HCT116 (cell line): ENCODE measurements at regions not wholly inside any gene's neighbourhood (a gene's known extent, or its start where the extent isn't known, plus 50 kb on each side); places are given as distances from the start of the nearest gene placed in this dataset.

Experiments
- CEBPB ChIP-seq: IDR thresholded peaks from 2 replicates; pipeline ENCODE4 v1.6.1; 2012; ENCODE audit warnings: low read depth
- CTCF ChIP-seq, 3 experiments: fragments of 200-600 bp in 1 of 3; sonication (generic) in 1 of 3; IDR thresholded peaks in 2 of 3; conservative IDR thresholded peaks in 1 of 3; 2 replicates each; pipeline ENCODE4 v1.5.1; 2012 to 2017; ENCODE audit warnings: low read depth in 2 of 3, low read length in 2 of 3, antibody characterized with exemption in 1 of 3, borderline replicate concordance in 1 of 3, control low read depth in 1 of 3, mild to moderate bottlenecking in 1 of 3, mixed read lengths in 1 of 3, mixed run types in 1 of 3, moderate library complexity in 1 of 3; ENCODE audit not compliant: insufficient read depth in 1 of 3
- EZH2 ChIP-seq: fragments of 200-600 bp; sonication (generic); IDR thresholded peaks from 2 replicates; pipeline ENCODE4 v1.6.1; 2017; ENCODE audit warnings: antibody characterized with exemption, mixed run types
- JUND ChIP-seq: IDR thresholded peaks from 2 replicates; pipeline ENCODE4 v1.6.1; 2012
- MAX ChIP-seq: IDR thresholded peaks from 2 replicates; pipeline ENCODE4 v1.6.1; 2012
- POLR2A ChIP-seq: IDR thresholded peaks from 2 replicates; pipeline ENCODE4 v1.7.0; 2011; ENCODE audit warnings: borderline replicate concordance; ENCODE audit not compliant: insufficient read depth, insufficient read length; ENCODE audit errors: extremely low read depth
- POLR2AphosphoS5 ChIP-seq: IDR thresholded peaks from 2 replicates; pipeline ENCODE4 v1.6.1; 2011; ENCODE audit warnings: mild to moderate bottlenecking, low read depth, low read length, moderate library complexity
- RAD21 ChIP-seq: IDR thresholded peaks from 2 replicates; pipeline ENCODE4 v1.6.1; 2012; ENCODE audit warnings: low read depth, mild to moderate bottlenecking
- SIN3A ChIP-seq: IDR thresholded peaks from 2 replicates; pipeline ENCODE4 v1.6.1; 2012; ENCODE audit warnings: low read depth
- SP1 ChIP-seq: IDR thresholded peaks from 2 replicates; pipeline ENCODE4 v1.6.1; 2012; ENCODE audit warnings: low read depth
- YY1 ChIP-seq: IDR thresholded peaks from 2 replicates; pipeline ENCODE4 v1.6.1; 2011; ENCODE audit warnings: low read length, low read depth, moderate library complexity, mild to moderate bottlenecking; ENCODE audit not compliant: insufficient replicate concordance; ENCODE audit errors: extremely low read depth
- ZBTB33 ChIP-seq: IDR thresholded peaks from 2 replicates; pipeline ENCODE4 v1.6.1; 2011; ENCODE audit warnings: mild to moderate bottlenecking, low read length, moderate library complexity; ENCODE audit not compliant: insufficient replicate concordance; ENCODE audit errors: extremely low read depth
- ZNF274 ChIP-seq: fragments of 200-500 bp; sonication (Bioruptor generic); IDR thresholded peaks from 2 replicates; pipeline ENCODE4 v1.6.1; 2014; ENCODE audit warnings: mild to moderate bottlenecking, low read depth, low read length, inconsistent platforms
- TF ChIP-seq, protein P1 (sequence below): IDR thresholded peaks from 2 replicates; pipeline ENCODE4 v1.6.1; 2012; ENCODE audit warnings: low read depth

DNA sequence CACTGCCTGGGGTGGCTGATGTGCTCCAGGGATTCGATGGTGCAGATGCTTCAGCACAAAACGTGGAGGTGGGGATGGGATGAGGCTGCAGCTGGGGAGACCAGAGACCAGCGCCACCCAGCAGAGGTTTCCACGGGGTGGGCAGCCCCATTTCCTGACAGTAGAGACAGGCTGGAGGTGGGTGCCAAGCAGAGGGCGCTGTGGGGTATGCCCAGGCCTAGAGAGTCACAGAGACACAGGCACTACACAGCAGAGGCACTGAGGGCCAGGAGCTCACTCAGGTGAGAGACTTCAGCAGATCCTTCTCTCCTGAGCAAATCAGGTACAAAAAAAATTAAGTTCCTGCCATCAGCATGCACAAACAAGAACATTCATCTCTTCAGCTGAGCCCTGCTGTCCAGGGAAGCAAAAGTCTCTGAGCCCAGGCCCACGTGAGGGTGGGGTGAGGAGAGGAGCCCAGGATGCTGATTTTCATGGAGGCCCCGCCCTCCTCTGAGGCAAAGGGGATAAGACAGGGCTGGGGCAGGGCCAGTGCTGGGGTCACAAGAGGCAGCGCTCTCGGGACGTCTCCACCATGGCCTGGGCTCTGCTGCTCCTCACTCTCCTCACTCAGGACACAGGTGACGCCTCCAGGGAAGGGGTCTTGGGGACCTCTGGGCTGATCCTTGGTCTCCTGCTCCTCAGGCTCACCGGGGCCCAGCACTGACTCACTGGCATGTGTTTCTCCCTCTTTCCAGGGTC, 53.1 kb downstream of the GGTLC2 start:
- TF ChIP-seq CTCF (IDR thresholded peaks at IDR 0.05 in 2 of 3, conservative IDR thresholded peaks at IDR 0.05 in 1 of 3; ENCODE audit: borderline replicate concordance in 1 of 3, insufficient read depth in 1 of 3, low read depth in 2 of 3, low read length in 2 of 3) (no peak), ZBTB33 (no peak), POLR2A (no peak), SP1 (no peak), RAD21 (no peak), YY1 (no peak), CEBPB (no peak), EZH2 (no peak), JUND (no peak), ZNF274 (no peak), MAX (no peak), SIN3A (no peak), POLR2AphosphoS5 (no peak)
- TF ChIP-seq, protein P1, sequence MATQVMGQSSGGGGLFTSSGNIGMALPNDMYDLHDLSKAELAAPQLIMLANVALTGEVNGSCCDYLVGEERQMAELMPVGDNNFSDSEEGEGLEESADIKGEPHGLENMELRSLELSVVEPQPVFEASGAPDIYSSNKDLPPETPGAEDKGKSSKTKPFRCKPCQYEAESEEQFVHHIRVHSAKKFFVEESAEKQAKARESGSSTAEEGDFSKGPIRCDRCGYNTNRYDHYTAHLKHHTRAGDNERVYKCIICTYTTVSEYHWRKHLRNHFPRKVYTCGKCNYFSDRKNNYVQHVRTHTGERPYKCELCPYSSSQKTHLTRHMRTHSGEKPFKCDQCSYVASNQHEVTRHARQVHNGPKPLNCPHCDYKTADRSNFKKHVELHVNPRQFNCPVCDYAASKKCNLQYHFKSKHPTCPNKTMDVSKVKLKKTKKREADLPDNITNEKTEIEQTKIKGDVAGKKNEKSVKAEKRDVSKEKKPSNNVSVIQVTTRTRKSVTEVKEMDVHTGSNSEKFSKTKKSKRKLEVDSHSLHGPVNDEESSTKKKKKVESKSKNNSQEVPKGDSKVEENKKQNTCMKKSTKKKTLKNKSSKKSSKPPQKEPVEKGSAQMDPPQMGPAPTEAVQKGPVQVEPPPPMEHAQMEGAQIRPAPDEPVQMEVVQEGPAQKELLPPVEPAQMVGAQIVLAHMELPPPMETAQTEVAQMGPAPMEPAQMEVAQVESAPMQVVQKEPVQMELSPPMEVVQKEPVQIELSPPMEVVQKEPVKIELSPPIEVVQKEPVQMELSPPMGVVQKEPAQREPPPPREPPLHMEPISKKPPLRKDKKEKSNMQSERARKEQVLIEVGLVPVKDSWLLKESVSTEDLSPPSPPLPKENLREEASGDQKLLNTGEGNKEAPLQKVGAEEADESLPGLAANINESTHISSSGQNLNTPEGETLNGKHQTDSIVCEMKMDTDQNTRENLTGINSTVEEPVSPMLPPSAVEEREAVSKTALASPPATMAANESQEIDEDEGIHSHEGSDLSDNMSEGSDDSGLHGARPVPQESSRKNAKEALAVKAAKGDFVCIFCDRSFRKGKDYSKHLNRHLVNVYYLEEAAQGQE = no peak
